ENCODE measurements at regions not wholly inside any gene's neighbourhood (a gene's known extent, or its start where the extent isn't known, plus 50 kb on each side); places are given as distances from the start of the nearest gene placed in this dataset.

GRCh38 chr3:18233987-18234716 lies 191.0 kb downstream of the SATB1 start:
- TF ChIP-seq CTCF (IDR thresholded peaks at IDR 0.05; ENCODE audit: insufficient read depth, low read length) = no peak
- no peak for TF ChIP-seq SPI1 (IDR thresholded peaks at IDR 0.05; ENCODE audit: borderline replicate concordance, low read depth)

Measured in HL-60 (cell line).